ENCODE measurements at regions not wholly inside any gene's neighbourhood (a gene's known extent, or its start where the extent isn't known, plus 50 kb on each side); places are given as distances from the start of the nearest gene placed in this dataset.

DNA sequence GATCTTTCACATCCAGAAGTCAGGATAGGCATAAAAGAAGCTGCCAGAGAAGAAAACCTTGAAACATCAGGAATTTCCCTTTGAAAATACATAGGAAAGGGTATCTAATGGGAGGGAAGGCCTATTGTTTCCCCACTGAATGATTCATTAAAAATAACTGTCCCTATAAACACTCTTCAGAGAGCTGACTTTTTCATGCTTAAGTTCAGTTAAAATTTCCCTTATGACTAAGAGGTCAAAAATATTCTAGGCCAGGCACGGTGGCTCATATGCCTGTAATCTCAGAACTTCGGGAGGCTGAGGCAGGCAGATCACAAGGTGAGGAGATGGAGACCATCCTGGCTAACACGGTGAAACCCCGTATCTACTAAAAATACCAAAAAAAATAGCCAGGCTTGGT is 499.5 kb downstream of the ENC1 start:
- no peak for TF ChIP-seq EZH2 (IDR thresholded peaks at IDR 0.05; ENCODE audit: low read depth, unreplicated experiment)
- TF ChIP-seq, protein P1, sequence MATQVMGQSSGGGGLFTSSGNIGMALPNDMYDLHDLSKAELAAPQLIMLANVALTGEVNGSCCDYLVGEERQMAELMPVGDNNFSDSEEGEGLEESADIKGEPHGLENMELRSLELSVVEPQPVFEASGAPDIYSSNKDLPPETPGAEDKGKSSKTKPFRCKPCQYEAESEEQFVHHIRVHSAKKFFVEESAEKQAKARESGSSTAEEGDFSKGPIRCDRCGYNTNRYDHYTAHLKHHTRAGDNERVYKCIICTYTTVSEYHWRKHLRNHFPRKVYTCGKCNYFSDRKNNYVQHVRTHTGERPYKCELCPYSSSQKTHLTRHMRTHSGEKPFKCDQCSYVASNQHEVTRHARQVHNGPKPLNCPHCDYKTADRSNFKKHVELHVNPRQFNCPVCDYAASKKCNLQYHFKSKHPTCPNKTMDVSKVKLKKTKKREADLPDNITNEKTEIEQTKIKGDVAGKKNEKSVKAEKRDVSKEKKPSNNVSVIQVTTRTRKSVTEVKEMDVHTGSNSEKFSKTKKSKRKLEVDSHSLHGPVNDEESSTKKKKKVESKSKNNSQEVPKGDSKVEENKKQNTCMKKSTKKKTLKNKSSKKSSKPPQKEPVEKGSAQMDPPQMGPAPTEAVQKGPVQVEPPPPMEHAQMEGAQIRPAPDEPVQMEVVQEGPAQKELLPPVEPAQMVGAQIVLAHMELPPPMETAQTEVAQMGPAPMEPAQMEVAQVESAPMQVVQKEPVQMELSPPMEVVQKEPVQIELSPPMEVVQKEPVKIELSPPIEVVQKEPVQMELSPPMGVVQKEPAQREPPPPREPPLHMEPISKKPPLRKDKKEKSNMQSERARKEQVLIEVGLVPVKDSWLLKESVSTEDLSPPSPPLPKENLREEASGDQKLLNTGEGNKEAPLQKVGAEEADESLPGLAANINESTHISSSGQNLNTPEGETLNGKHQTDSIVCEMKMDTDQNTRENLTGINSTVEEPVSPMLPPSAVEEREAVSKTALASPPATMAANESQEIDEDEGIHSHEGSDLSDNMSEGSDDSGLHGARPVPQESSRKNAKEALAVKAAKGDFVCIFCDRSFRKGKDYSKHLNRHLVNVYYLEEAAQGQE (IDR thresholded peaks at IDR 0.05; ENCODE audit: unreplicated experiment), result no peak
- no peak for TF ChIP-seq POLR2AphosphoS5 (IDR thresholded peaks at IDR 0.05; ENCODE audit: low read depth)
- TF ChIP-seq, protein P2, sequence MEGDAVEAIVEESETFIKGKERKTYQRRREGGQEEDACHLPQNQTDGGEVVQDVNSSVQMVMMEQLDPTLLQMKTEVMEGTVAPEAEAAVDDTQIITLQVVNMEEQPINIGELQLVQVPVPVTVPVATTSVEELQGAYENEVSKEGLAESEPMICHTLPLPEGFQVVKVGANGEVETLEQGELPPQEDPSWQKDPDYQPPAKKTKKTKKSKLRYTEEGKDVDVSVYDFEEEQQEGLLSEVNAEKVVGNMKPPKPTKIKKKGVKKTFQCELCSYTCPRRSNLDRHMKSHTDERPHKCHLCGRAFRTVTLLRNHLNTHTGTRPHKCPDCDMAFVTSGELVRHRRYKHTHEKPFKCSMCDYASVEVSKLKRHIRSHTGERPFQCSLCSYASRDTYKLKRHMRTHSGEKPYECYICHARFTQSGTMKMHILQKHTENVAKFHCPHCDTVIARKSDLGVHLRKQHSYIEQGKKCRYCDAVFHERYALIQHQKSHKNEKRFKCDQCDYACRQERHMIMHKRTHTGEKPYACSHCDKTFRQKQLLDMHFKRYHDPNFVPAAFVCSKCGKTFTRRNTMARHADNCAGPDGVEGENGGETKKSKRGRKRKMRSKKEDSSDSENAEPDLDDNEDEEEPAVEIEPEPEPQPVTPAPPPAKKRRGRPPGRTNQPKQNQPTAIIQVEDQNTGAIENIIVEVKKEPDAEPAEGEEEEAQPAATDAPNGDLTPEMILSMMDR (conservative IDR thresholded peaks at IDR 0.05; ENCODE audit: low read depth in 2 of 2), result no peak
- no peak for TF ChIP-seq EZH2phosphoT487 (IDR thresholded peaks at IDR 0.05; ENCODE audit: unreplicated experiment)
- TF ChIP-seq CREB1 (CRISPR knock-in tag; IDR thresholded peaks at IDR 0.05; ENCODE audit: low read depth), result no peak
- no peak for TF ChIP-seq JUNB (IDR thresholded peaks at IDR 0.05; ENCODE audit: unreplicated experiment)
- no peak for TF ChIP-seq ZNF331 (CRISPR knock-in tag; IDR thresholded peaks at IDR 0.05; ENCODE audit: low read depth)
- no peak for TF ChIP-seq NANOG (IDR thresholded peaks at IDR 0.05; ENCODE audit: borderline replicate concordance)
- TF ChIP-seq, protein P3, sequence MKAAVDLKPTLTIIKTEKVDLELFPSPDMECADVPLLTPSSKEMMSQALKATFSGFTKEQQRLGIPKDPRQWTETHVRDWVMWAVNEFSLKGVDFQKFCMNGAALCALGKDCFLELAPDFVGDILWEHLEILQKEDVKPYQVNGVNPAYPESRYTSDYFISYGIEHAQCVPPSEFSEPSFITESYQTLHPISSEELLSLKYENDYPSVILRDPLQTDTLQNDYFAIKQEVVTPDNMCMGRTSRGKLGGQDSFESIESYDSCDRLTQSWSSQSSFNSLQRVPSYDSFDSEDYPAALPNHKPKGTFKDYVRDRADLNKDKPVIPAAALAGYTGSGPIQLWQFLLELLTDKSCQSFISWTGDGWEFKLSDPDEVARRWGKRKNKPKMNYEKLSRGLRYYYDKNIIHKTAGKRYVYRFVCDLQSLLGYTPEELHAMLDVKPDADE (IDR thresholded peaks at IDR 0.05), result no peak

All from GM23338 (cell line).